ENCODE measurements at regions not wholly inside any gene's neighbourhood (a gene's known extent, or its start where the extent isn't known, plus 50 kb on each side); places are given as distances from the start of the nearest gene placed in this dataset.

DNA sequence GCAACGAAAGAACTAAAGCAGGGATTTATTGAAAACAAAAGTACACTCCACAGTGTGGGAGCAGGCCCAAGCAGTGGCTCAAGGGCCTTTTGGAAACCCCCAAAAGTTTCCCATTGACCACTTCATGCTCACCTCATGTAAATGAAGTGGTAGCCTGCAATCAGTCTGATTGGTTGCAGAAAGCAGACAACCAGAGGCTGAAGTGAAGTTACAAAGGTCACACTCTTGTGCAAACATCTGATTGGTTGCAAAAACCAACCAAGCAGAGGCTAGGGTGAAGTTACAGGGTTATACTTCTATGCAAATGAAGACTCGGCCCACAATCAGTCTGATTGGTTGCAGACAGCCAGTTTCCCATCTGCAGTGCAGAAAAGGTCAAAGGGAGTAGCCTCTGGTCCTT lies 258.0 kb downstream of the YTHDC2 start:
- H3K4me3 ChIP-seq (replicated peaks; ENCODE audit: insufficient read depth, low read length) = no peak overlapping the region

GRCh38 chr5:113776168-113776567 lies 262.7 kb downstream of the YTHDC2 start:
- Histone ChIP-seq H3K27ac (replicated peaks) (no peak overlapping the region), H3K27me3 (ENCODE audit: insufficient read depth, poor library complexity, severe bottlenecking) (no peaks in the 10 kb centered on the region), H3K4me3 (replicated peaks; ENCODE audit: insufficient read depth, low read length) (no peak overlapping the region)
- TF ChIP-seq CTCF (IDR thresholded peaks at IDR 0.05; ENCODE audit: insufficient read depth, low read length) (no peak), SPI1 (IDR thresholded peaks at IDR 0.05; ENCODE audit: borderline replicate concordance, low read depth) (no peak), GABPA (IDR thresholded peaks at IDR 0.05; ENCODE audit: low read depth) (no peak), POLR2AphosphoS5 (IDR thresholded peaks at IDR 0.05; ENCODE audit: low read depth) (no peak), REST (IDR thresholded peaks at IDR 0.05; ENCODE audit: insufficient replicate concordance, low read depth) (no peak)
- DNase-seq (ENCODE audit: low read depth in 1 of 2, low spot score in 1 of 2) = no peak

More for the DNA sequence above, 258.0 kb downstream of the YTHDC2 start:
- TF ChIP-seq CTCF (IDR thresholded peaks at IDR 0.05; ENCODE audit: insufficient read depth, low read length) (no peak), POLR2AphosphoS5 (IDR thresholded peaks at IDR 0.05; ENCODE audit: low read depth) (no peak), REST (IDR thresholded peaks at IDR 0.05; ENCODE audit: insufficient replicate concordance, low read depth) (no peak), SPI1 (IDR thresholded peaks at IDR 0.05; ENCODE audit: borderline replicate concordance, low read depth) (no peak), GABPA (IDR thresholded peaks at IDR 0.05; ENCODE audit: low read depth) (no peak)
- Histone ChIP-seq H3K27ac (replicated peaks) (no peak overlapping the region), H3K27me3 (ENCODE audit: insufficient read depth, poor library complexity, severe bottlenecking) (no peaks in the 10 kb centered on the region)
- DNase-seq (ENCODE audit: low read depth in 1 of 2, low spot score in 1 of 2) = no peak

DNA sequence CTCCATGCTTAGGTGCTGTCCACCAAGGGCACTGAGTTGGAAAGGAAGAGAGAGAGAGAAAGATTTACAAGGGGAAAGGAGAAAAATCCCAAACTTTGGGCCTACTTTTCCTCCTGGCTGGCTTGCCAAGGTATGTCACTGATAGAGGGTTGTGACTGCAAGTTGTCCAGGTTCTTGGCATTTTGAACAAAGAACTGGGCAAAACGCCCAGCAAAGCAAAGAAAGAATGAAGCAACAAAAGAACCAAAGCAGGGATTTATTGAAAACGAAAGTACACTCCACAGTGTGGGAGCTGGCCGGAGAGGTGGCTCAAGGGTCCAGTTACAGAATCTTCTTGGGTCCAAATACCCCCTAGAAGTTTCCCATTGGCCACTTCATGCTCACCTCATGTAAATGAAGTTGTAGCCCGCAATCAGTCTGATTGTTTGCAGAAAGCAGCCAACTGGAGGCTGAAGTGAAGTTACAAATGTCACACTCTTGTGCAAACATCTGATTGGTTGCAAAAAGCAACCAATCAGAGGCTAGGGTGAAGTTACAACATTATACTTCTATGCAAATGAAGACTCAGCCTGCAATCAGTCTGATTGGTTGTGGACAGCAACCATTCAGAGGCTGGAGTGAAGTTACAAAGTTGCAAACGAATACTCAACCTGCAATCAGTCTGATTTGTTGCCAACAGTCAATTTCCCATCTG lies 263.5 kb downstream of the YTHDC2 start:
- TF ChIP-seq REST (IDR thresholded peaks at IDR 0.05; ENCODE audit: insufficient replicate concordance, low read depth) (no peak), POLR2AphosphoS5 (IDR thresholded peaks at IDR 0.05; ENCODE audit: low read depth) (no peak), SPI1 (IDR thresholded peaks at IDR 0.05; ENCODE audit: borderline replicate concordance, low read depth) (no peak), GABPA (IDR thresholded peaks at IDR 0.05; ENCODE audit: low read depth) (no peak)
- no peaks in the 10 kb centered on the region for H3K27me3 ChIP-seq (ENCODE audit: insufficient read depth, poor library complexity, severe bottlenecking)
- no peak overlapping the region for H3K27ac ChIP-seq (replicated peaks)
- DNase-seq (ENCODE audit: low read depth in 1 of 2, low spot score in 1 of 2) = no peak
- no peak overlapping the region for H3K4me3 ChIP-seq (replicated peaks; ENCODE audit: insufficient read depth, low read length)

Data from HL-60 (cell line).